Pancreas (tissue), 10 donors: ENCODE measurements at regions not wholly inside any gene's neighbourhood (a gene's known extent, or its start where the extent isn't known, plus 50 kb on each side); places are given as distances from the start of the nearest gene placed in this dataset.

Source experiments
- ATAC-seq, 4 donors: fragments of 200-7000 bp; cut with Tn5 transposase; one replicate each; pipeline versions ENCODE4 v1.8.0 to v1.9.1; 2020; ENCODE audit warnings: mild to moderate bottlenecking in 4 of 4, moderate library complexity in 4 of 4
- DNase-seq, 6 donors: peaks; one replicate each; pipeline ENCODE4 v3.0.0-alpha.2; 2020
- FAIRE-seq: peaks from 2 replicates; lab custom pipeline; 2012; peaks lifted over from hg19 to GRCh38; lab: Jason Lieb, UNC
- H3K27ac ChIP-seq, 4 donors: fragments of 200-600 bp; sonication (generic); 1 replicate in 3 of 4; 2 replicates in 1 of 4; pipeline versions ENCODE4 v1.5.0 to v1.8.0; 2020
- H3K27me3 ChIP-seq, 4 donors: fragments of 200-600 bp; one replicate each; pipeline ENCODE4 v1.8.0; 2021
- H3K36me3 ChIP-seq, 3 donors: fragments of 200-600 bp; sonication (generic) in 1 of 3; one replicate each; pipeline versions ENCODE4 v1.5.0 to v1.8.0; 2020 to 2021
- H3K4me1 ChIP-seq, 3 donors: fragments of 200-600 bp; one replicate each; pipeline ENCODE4 v1.8.0; 2021
- H3K4me3 ChIP-seq, 4 donors: fragments of 200-600 bp; sonication (generic) in 2 of 4; one replicate each; pipeline versions ENCODE4 v1.5.0 to v1.8.0; 2020 to 2021
- H3K9me3 ChIP-seq, 4 donors: fragments of 200-600 bp; one replicate each; pipeline ENCODE4 v1.8.0; 2021
- WGBS, 2 donors: extraction: QIAGEN DNeasy Blood & Tissue Kit; methylation state at CpG; one replicate each; pipeline ENCODE4 v1.1.7; 2013; 5-methylcytosine and 5-hydroxymethylcytosine counted together
- intact Hi-C, 3 donors: fragments of 100-400 bp; cut with DNase I; formaldehyde crosslinking; loops; one replicate each; pipeline versions ENCODE4 v1.11.1 to v1.14.2; 2022
- TF ChIP-seq, protein P1 (sequence below), 4 donors: fragments of 200-600 bp; sonication (generic) in 3 of 4; IDR thresholded peaks; one replicate each; pipeline versions ENCODE4 v1.5.0 to v1.8.0; 2021; ENCODE audit warnings: antibody characterized with exemption in 4 of 4
- donor health status: healthy with polysubstance abuse.
- donor health status: DM: no; HTN: no; CAD: no; lungs with moderate emphysema.
- donor health status: DM: no; HTN: no; CAD: no.
- donor health status: control.
- donor health status: control.
- donor health status: Bipolar disorder and iron deficiency.
- donor health status: DM: yes; HTN: yes; CAD: no.
- donor health status: DM: no; HTN: no; CAD: no.
- donor health status: DM: no; HTN: no; CAD: no.
- donor health status: DM: yes; HTN: yes; CAD: no.

DNA sequence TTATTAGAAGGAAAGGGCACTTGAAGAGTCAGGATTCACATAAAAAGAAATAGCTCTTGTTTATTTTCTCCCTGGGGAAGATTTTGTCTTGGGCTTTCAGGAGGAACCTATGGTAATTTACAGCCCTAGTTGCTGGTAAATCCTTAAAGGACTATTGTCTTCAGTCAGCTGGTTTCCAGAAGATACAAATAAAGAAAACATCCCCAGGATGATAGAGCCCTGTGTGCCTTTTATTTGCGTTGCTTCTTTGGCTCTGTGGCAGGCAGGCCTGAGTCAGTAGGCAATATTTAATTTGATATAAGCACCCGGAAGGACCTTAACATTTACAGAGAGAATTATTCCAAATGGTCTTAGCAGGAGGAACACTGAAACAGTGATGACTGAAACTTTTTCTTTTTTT lies 131.0 kb upstream of the SLC34A2 start:
- FAIRE-seq (no peak), DNase-seq (no peak), ATAC-seq (peak in 2 of 4 donors; percentile 55 to 61)
- WGBS, 2 donors: 35 to 36% methylated on average over 2 of the region's 2 CpGs
- TF ChIP-seq, protein P1, sequence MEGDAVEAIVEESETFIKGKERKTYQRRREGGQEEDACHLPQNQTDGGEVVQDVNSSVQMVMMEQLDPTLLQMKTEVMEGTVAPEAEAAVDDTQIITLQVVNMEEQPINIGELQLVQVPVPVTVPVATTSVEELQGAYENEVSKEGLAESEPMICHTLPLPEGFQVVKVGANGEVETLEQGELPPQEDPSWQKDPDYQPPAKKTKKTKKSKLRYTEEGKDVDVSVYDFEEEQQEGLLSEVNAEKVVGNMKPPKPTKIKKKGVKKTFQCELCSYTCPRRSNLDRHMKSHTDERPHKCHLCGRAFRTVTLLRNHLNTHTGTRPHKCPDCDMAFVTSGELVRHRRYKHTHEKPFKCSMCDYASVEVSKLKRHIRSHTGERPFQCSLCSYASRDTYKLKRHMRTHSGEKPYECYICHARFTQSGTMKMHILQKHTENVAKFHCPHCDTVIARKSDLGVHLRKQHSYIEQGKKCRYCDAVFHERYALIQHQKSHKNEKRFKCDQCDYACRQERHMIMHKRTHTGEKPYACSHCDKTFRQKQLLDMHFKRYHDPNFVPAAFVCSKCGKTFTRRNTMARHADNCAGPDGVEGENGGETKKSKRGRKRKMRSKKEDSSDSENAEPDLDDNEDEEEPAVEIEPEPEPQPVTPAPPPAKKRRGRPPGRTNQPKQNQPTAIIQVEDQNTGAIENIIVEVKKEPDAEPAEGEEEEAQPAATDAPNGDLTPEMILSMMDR (IDR thresholded peaks at IDR 0.05): no peak
- H3K4me1 ChIP-seq: peaks cover 0 to 6% (median 0%) of the 10 kb centered on the region in 3 donors
- no peak overlapping the region for H3K4me3 ChIP-seq
- H3K36me3 ChIP-seq: no peaks in the 10 kb centered on the region
- intact Hi-C loops: no loop called here
- peak overlapping the region in 2 of 4 donors; percentile 50 to 56 for H3K27ac ChIP-seq
- H3K9me3 ChIP-seq: no peaks in the 10 kb centered on the region
- no peaks in the 10 kb centered on the region for H3K27me3 ChIP-seq

DNA sequence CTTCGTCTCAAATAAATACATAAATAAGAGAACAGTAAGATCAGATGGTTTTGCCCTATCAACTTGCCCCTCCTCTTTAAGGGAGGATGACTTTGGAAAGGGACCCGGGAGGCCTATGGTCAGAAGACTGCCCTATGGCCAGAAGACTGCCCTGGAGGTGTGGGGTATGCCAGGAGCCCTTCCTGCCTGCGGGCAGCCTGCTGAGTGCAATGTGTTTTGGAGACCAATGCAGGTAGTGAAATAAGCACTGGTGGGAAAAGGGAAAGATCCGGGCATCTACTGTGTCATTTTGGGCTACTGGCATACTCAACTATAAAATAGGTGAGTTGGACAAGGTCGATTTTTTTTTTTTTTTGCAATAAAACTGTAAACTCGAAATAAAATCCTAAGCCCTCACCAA lies 129.8 kb upstream of the SLC34A2 start:
- H3K4me3 ChIP-seq: no peak overlapping the region
- intact Hi-C loops: no loop called here
- WGBS, 2 donors: 74 to 83% methylated on average over 6 of the region's 6 CpGs
- no peaks in the 10 kb centered on the region for H3K9me3 ChIP-seq
- no peak for ATAC-seq
- no peaks in the 10 kb centered on the region for H3K36me3 ChIP-seq
- no peak for DNase-seq
- FAIRE-seq: no peak
- peaks cover 0 to 6% (median 0%) of the 10 kb centered on the region in 3 donors for H3K4me1 ChIP-seq
- no peaks in the 10 kb centered on the region for H3K27me3 ChIP-seq
- TF ChIP-seq, protein P1 (IDR thresholded peaks at IDR 0.05): no peak
- peak overlapping the region in 1 of 4 donors; percentile 56 for H3K27ac ChIP-seq

DNA sequence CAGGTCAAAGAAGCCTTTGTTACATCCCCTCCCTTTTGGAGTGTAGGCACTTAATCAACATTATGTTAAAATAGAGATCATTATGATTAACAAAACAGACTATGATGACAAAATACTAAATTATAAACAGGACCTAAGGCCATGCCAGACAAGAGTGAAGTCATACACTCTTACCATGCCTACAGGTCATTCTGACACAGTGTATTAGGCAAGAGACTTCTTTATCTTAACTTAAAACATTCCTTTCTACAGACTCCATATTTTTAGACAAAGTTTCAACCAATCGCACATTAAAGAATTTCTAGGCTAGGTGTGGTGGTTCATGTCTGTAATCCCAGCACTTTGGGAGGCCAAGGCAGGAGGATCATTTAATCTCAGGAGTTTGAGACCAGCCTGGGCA lies 128.6 kb upstream of the SLC34A2 start:
- WGBS, 2 donors: 73 to 78% methylated on average over 1 of the region's 1 CpG
- Histone ChIP-seq H3K4me3 (no peak overlapping the region), H3K36me3 (no peaks in the 10 kb centered on the region), H3K27me3 (no peaks in the 10 kb centered on the region), H3K9me3 (no peaks in the 10 kb centered on the region), H3K4me1 (peaks cover 0 to 6% (median 0%) of the 10 kb centered on the region in 3 donors), H3K27ac (peak overlapping the region in 1 of 4 donors; percentile 5)
- ATAC-seq: peak in 2 of 4 donors; percentile 23 to 51
- intact Hi-C loops: no loop called here
- DNase-seq: no peak
- TF ChIP-seq, protein P1 (IDR thresholded peaks at IDR 0.05): no peak
- FAIRE-seq: no peak

DNA sequence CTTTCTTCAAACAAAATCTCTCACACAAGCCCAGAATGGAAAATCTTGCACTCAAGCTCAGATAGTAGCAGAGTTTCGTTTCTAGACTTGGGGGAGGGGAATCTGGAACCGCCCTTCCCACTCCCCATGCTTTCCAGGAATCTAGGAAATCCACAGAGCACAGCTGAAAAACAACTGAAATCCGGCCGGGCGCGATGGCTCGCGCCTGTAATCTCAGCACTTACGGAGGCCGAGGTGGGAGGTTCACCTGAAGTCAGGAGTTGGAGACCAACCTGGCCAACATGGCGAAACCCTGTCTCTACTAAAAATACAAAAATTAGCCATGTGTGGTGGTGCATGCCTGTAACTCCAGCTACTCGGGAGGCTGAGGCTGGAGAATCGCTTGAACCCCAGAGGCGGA lies 127.3 kb upstream of the SLC34A2 start:
- Histone ChIP-seq H3K27ac (no peak overlapping the region), H3K9me3 (no peaks in the 10 kb centered on the region), H3K4me3 (no peak overlapping the region), H3K36me3 (no peaks in the 10 kb centered on the region), H3K4me1 (peaks cover 0 to 2% (median 0%) of the 10 kb centered on the region in 3 donors), H3K27me3 (no peaks in the 10 kb centered on the region)
- intact Hi-C loops: no loop called here
- FAIRE-seq: no peak
- no peak for ATAC-seq
- 89 to 95% methylated on average over 14 of the region's 14 CpGs for WGBS, 2 donors
- TF ChIP-seq, protein P1 (IDR thresholded peaks at IDR 0.05): no peak
- DNase-seq: no peak

DNA sequence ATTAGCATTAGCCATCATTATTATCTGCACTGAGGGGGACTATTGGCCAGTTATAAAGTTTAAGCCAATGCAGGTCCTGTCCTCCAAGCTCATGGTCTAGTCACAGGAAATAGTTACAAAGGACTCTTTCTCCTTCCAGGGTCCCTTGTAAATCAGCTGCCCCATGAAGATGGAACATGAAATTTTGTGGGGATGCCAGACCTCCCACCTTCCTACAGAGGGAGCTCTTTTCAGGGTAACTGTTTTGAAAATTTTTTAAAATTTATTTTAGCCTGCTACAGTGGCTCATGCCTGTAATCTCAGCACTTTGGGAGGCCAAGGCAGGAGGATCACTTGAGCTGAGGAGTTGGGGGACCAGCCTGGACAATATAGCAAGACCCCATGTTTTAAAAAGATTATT lies 124.4 kb upstream of the SLC34A2 start:
- no peak overlapping the region for H3K4me3 ChIP-seq
- no peak overlapping the region for H3K27ac ChIP-seq
- intact Hi-C loops: no loop called here
- no peaks in the 10 kb centered on the region for H3K36me3 ChIP-seq
- no peaks in the 10 kb centered on the region for H3K9me3 ChIP-seq
- FAIRE-seq: no peak
- DNase-seq: no peak
- H3K27me3 ChIP-seq: no peaks in the 10 kb centered on the region
- TF ChIP-seq, protein P1 (IDR thresholded peaks at IDR 0.05): no peak
- H3K4me1 ChIP-seq: no peaks in the 10 kb centered on the region
- ATAC-seq: no peak
